Effector memory CD8-positive, alpha-beta T cell (primary cell): ENCODE measurements at regions not wholly inside any gene's neighbourhood (a gene's known extent, or its start where the extent isn't known, plus 50 kb on each side); places are given as distances from the start of the nearest gene placed in this dataset.

Experiments
- ATAC-seq: fragments of 150-1000 bp; cut with Tn5 transposase; replicated peaks from 2 replicates; pipeline ENCODE4 v1.10.0; 2021; ENCODE audit warnings: mild to moderate bottlenecking, moderate library complexity
- DNase-seq, 3 experiments: peaks; one replicate each; pipeline ENCODE4 v3.0.0; 2021
- H3K27ac Mint-ChIP-seq, 2 donors: one replicate each; pipeline ENCODE4 v1.8.0; 2022; ENCODE audit warnings: mild to moderate bottlenecking in 2 of 2, mixed read lengths in 2 of 2, moderate library complexity in 2 of 2
- H3K27me3 Mint-ChIP-seq, 2 donors: one replicate each; pipeline ENCODE4 v1.8.0; 2022; ENCODE audit warnings: mixed read lengths in 2 of 2
- H3K36me3 Mint-ChIP-seq: one replicate; pipeline ENCODE4 v1.8.0; 2022; ENCODE audit warnings: mild to moderate bottlenecking, moderate library complexity, mixed read lengths; ENCODE audit not compliant: insufficient read depth
- H3K4me1 Mint-ChIP-seq, 2 donors: one replicate each; pipeline ENCODE4 v1.8.0; 2022; ENCODE audit warnings: low read depth in 2 of 2, mixed read lengths in 2 of 2
- H3K4me3 Mint-ChIP-seq, 2 donors: one replicate each; pipeline ENCODE4 v1.8.0; 2022; ENCODE audit warnings: mild to moderate bottlenecking in 2 of 2, mixed read lengths in 2 of 2, moderate library complexity in 2 of 2
- H3K9me3 Mint-ChIP-seq, 2 donors: one replicate each; pipeline ENCODE4 v1.8.0; 2022; ENCODE audit warnings: mixed read lengths in 2 of 2

DNA sequence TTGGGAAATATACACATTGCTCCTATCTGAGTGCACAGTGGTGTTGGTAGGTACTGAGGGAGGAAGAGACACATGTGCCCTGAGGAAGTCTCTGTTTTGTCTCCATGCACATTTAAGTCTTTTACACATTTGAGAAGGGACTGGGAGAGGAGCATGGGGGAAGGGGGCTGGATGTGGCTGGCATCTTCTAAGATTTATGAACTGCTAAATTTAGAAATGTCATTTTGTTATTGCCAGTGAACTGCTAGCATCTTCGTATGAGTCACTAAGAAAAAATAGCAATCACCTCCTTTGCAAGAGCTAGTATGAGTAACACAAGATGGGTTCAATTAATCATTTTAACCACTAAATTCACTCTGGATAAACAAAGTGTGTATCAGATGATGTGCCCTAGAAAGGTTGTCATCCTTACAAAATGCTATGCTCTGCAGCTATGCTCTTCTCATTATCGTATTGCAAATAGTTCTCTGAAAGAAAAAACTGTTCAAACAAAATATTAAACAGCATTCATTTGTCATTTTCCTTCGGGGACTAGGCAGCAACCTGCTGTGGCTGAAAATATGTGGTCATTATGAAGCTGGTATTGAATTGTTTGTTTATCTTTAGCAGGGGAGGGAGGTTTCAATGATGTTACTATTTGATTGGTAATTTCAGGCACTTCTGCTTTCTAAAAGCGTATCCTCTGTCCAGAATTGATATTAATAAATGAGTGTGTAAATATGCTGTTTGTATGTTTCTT is 236.5 kb downstream of the DMRTA1 start:
- Mint-ChIP-seq H3K27ac (no peak overlapping the region), H3K9me3 (peaks cover 0 to 9% of the 10 kb centered on the region in 2 donors), H3K4me3 (no peak overlapping the region), H3K4me1 (no peaks in the 10 kb centered on the region), H3K36me3 (no peaks in the 10 kb centered on the region), H3K27me3 (no peaks in the 10 kb centered on the region)
- DNase-seq: no peak
- no peak for ATAC-seq

GRCh38 chr9:22683700-22684075 is 237.1 kb downstream of the DMRTA1 start:
- Mint-ChIP-seq H3K27ac (no peak overlapping the region), H3K4me1 (no peaks in the 10 kb centered on the region), H3K9me3 (peaks cover 0 to 7% of the 10 kb centered on the region in 2 donors), H3K4me3 (no peak overlapping the region), H3K36me3 (no peaks in the 10 kb centered on the region), H3K27me3 (no peaks in the 10 kb centered on the region)
- DNase-seq (no peak), ATAC-seq (no peak)

GRCh38 chr9:22693156-22693555 is 246.5 kb downstream of the DMRTA1 start:
- Mint-ChIP-seq H3K27ac (no peak overlapping the region), H3K27me3 (no peaks in the 10 kb centered on the region), H3K4me3 (no peak overlapping the region), H3K4me1 (no peaks in the 10 kb centered on the region), H3K9me3 (peaks cover 0 to 6% of the 10 kb centered on the region in 2 donors), H3K36me3 (no peaks in the 10 kb centered on the region)
- no peak for DNase-seq
- no peak for ATAC-seq

DNA sequence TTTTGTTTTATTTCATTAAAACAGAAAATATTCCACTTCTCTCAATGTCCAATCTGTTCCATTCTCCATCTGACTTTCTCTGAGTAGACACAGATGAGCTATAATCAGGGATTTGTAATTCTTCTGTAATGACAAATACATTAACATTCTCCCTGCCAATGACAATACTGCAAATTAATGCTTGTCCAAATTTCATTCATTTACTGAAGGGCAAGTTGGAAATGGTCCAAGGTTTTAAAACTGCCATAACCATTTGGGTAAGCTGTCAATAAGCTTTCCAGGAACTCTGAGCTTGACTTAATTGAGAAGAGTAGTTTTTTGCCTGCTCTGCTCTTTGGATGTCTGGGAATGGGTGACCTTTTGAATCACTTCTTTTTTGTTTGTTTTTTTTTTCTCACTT is 253.5 kb downstream of the DMRTA1 start:
- H3K4me3 Mint-ChIP-seq: no peak overlapping the region
- H3K4me1 Mint-ChIP-seq: no peaks in the 10 kb centered on the region
- DNase-seq (no peak), ATAC-seq (no peak)
- no peaks in the 10 kb centered on the region for H3K36me3 Mint-ChIP-seq
- H3K9me3 Mint-ChIP-seq: peaks cover 1 to 2% of the 10 kb centered on the region in 2 donors
- H3K27me3 Mint-ChIP-seq: no peaks in the 10 kb centered on the region
- H3K27ac Mint-ChIP-seq: no peak overlapping the region

GRCh38 chr9:22718653-22719052 is 272.0 kb downstream of the DMRTA1 start:
- no peak overlapping the region for H3K27ac Mint-ChIP-seq
- no peaks in the 10 kb centered on the region for H3K27me3 Mint-ChIP-seq
- no peak overlapping the region for H3K4me3 Mint-ChIP-seq
- no peaks in the 10 kb centered on the region for H3K4me1 Mint-ChIP-seq
- H3K36me3 Mint-ChIP-seq: no peaks in the 10 kb centered on the region
- peaks cover 5 to 8% of the 10 kb centered on the region in 2 donors for H3K9me3 Mint-ChIP-seq
- DNase-seq: no peak
- ATAC-seq: no peak

- no peak for ATAC-seq
- H3K27ac Mint-ChIP-seq: no peak overlapping the region
Measured at GRCh38 chr9:22722492-22722891, 275.9 kb downstream of the DMRTA1 start.

DNA sequence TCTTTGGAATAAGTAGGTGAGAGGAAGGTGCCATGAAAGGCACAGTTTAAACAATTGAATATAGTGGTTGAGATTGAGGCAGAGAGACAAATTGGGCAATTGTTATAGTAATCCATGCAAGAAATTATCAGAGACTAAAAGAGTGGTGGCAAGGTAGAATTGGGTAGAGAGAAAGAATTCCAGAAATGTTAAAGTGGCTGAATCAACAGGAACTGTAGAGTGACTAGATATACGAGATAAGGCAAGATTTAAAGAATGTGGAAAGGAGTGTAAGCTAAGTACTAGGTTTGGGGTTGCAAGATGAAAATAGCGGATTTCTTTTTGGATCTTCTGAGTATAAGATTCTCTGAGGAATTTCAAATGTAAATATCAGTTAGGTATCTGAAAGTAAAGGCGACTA is 285.2 kb downstream of the DMRTA1 start:
- H3K4me1 Mint-ChIP-seq: no peaks in the 10 kb centered on the region
- ATAC-seq: no peak

More at GRCh38 chr9:22722492-22722891, 275.9 kb downstream of the DMRTA1 start:
- Mint-ChIP-seq H3K4me3 (no peak overlapping the region), H3K4me1 (no peaks in the 10 kb centered on the region), H3K9me3 (peaks cover 0 to 6% of the 10 kb centered on the region in 2 donors), H3K36me3 (no peaks in the 10 kb centered on the region), H3K27me3 (no peaks in the 10 kb centered on the region)
- DNase-seq: no peak

GRCh38 chr9:22739712-22740111 is 293.1 kb downstream of the DMRTA1 start:
- Mint-ChIP-seq H3K9me3 (peaks cover 9 to 17% of the 10 kb centered on the region in 2 donors), H3K4me3 (no peak overlapping the region), H3K27me3 (no peaks in the 10 kb centered on the region), H3K27ac (no peak overlapping the region), H3K36me3 (no peaks in the 10 kb centered on the region), H3K4me1 (no peaks in the 10 kb centered on the region)
- no peak for DNase-seq
- ATAC-seq: no peak

More for the DNA sequence above, 285.2 kb downstream of the DMRTA1 start:
- H3K4me3 Mint-ChIP-seq: no peak overlapping the region
- H3K27me3 Mint-ChIP-seq: no peaks in the 10 kb centered on the region
- DNase-seq: no peak
- H3K36me3 Mint-ChIP-seq: no peaks in the 10 kb centered on the region
- no peak overlapping the region for H3K27ac Mint-ChIP-seq
- H3K9me3 Mint-ChIP-seq: peaks cover 6 to 9% of the 10 kb centered on the region in 2 donors

DNA sequence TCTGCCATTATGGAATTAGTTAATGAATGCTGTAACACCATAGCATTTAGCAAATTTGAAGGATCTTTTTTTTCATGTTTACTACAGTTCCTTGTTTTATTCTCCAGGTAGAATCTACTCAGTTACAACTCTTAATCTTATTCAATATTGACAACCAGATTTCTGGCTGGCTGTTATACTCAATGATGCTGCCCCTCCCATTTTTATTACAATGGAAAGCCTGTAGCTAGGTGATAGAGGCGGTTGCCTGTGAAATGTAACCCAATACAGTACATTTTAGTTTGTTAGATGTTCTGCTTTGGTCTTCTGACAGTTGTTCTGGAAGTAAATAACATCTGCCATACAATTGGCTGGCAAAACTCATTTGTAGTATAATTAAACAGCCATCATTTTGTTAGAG is 294.2 kb downstream of the DMRTA1 start:
- DNase-seq: no peak
- no peaks in the 10 kb centered on the region for H3K4me1 Mint-ChIP-seq
- H3K36me3 Mint-ChIP-seq: no peaks in the 10 kb centered on the region
- no peak overlapping the region for H3K4me3 Mint-ChIP-seq
- H3K27me3 Mint-ChIP-seq: no peaks in the 10 kb centered on the region
- ATAC-seq: no peak
- peaks cover 9 to 17% of the 10 kb centered on the region in 2 donors for H3K9me3 Mint-ChIP-seq
- H3K27ac Mint-ChIP-seq: no peak overlapping the region

DNA sequence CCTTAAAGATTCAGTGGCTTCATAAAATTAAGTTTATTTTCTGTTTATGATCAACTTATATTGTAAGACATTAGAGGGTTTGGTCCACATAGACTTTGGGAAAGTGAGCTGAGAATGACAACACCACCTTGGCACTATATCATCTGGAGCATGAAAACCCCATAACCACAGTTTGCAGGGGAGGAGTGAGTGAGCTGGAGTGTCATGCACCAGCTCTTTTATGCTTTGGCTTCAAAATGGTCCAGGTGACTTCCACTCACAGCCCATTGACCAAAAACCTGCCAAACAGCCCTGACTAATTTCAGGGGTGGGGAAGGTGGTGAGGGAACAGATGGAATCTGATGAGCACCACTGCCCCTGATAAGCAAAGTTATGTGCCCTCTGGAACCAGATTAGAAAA is 295.8 kb downstream of the DMRTA1 start:
- H3K4me1 Mint-ChIP-seq: no peaks in the 10 kb centered on the region
- no peak overlapping the region for H3K4me3 Mint-ChIP-seq
- H3K27me3 Mint-ChIP-seq: no peaks in the 10 kb centered on the region
- DNase-seq: no peak
- H3K36me3 Mint-ChIP-seq: no peaks in the 10 kb centered on the region
- ATAC-seq: no peak
- peaks cover 5 to 17% of the 10 kb centered on the region in 2 donors for H3K9me3 Mint-ChIP-seq
- H3K27ac Mint-ChIP-seq: no peak overlapping the region

DNA sequence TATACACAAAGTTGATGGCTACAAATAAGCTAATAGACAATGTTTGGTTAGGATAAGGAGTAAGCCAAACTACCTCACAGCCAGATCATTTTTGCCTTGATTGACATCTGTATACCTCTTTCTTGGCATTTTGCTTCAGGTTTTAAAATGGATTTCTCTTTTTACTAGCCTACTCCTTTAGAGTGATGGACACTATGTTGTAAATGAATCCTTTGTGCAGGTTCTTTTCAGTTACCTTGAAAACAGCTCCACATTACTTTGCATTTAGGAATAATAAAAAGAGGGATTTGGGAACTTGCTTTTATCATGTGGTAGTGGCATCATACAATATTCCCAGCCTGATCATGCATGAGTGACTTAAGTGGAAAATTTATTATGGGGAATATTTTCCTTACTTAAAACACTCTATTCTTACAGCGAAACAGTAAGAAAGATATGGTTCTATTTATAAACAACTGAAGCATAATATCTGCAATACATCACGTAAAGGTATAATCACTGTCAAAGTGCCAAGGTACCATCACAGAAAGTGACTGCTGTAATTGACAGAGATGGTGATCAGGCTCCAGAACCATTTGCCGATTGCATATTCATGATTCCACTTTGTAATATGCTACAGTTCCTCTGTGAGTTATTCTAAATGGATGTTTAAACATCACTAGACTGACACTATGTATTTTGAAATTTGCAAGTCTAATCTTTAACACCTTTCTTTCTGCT is 327.0 kb downstream of the DMRTA1 start:
- H3K9me3 Mint-ChIP-seq: no peaks in the 10 kb centered on the region
- H3K4me3 Mint-ChIP-seq: no peak overlapping the region
- no peaks in the 10 kb centered on the region for H3K4me1 Mint-ChIP-seq
- no peak for DNase-seq
- no peaks in the 10 kb centered on the region for H3K27me3 Mint-ChIP-seq
- ATAC-seq: no peak
- H3K27ac Mint-ChIP-seq: no peak overlapping the region
- H3K36me3 Mint-ChIP-seq: no peaks in the 10 kb centered on the region

DNA sequence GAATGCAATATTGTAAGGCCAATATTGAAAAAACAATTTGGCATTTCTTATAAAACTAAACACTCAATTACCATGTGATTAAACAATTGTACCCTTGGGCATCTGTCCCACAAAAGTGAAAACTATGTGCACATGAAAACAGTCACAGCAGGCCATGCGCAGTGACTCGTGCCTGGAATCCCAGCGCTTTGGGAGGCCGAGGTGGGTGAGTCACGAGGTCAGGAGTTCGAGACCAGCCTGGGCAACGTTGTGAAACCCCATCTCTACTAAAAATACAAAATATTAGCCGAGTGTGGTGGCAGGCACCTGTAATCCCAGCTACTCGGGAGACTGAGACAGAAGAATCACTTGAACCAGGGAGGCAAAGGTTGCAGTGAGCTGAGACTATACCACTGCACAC is 343.7 kb downstream of the DMRTA1 start:
- Mint-ChIP-seq H3K36me3 (no peaks in the 10 kb centered on the region), H3K9me3 (peaks cover 0 to 15% of the 10 kb centered on the region in 2 donors), H3K27ac (no peak overlapping the region), H3K27me3 (no peaks in the 10 kb centered on the region), H3K4me1 (no peaks in the 10 kb centered on the region), H3K4me3 (no peak overlapping the region)
- no peak for ATAC-seq
- no peak for DNase-seq

DNA sequence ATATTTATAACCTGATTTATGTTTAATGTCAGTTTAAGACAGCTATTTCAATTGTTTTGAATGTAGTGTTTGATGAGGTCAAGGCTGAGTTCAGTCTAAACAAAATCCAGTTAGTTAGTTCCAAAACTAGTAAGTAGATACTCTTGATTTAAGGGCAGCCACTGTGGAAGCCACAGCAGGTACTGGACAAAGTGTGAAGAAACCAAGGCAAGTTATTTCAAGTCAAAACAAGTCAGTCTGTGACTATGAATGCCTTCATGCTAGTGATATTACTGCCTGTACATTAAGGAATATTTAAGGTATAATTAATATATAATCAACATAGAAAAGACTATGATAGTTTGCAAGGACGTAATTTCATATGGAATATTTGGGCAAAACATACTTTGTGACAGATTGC is 362.3 kb downstream of the DMRTA1 start:
- ATAC-seq: no peak
- no peaks in the 10 kb centered on the region for H3K27me3 Mint-ChIP-seq
- H3K27ac Mint-ChIP-seq: no peak overlapping the region
- no peaks in the 10 kb centered on the region for H3K4me1 Mint-ChIP-seq
- H3K36me3 Mint-ChIP-seq: no peaks in the 10 kb centered on the region
- no peak overlapping the region for H3K4me3 Mint-ChIP-seq
- no peak for DNase-seq
- H3K9me3 Mint-ChIP-seq: no peaks in the 10 kb centered on the region

- no peaks in the 10 kb centered on the region for H3K36me3 Mint-ChIP-seq
- H3K27me3 Mint-ChIP-seq: no peaks in the 10 kb centered on the region
- no peaks in the 10 kb centered on the region for H3K4me1 Mint-ChIP-seq
- no peak overlapping the region for H3K27ac Mint-ChIP-seq
- DNase-seq (no peak), ATAC-seq (no peak)
- H3K9me3 Mint-ChIP-seq: no peaks in the 10 kb centered on the region
- H3K4me3 Mint-ChIP-seq: no peak overlapping the region
Measured at GRCh38 chr9:22809371-22809770, 362.7 kb downstream of the DMRTA1 start.
